AG04450 (cell line): ENCODE measurements at regions not wholly inside any gene's neighbourhood (a gene's known extent, or its start where the extent isn't known, plus 50 kb on each side); places are given as distances from the start of the nearest gene placed in this dataset.

ENCODE experiments used
- CTCF ChIA-PET: fragments of 300-600, 350-600 bp; formaldehyde crosslinking; extraction: SDS; loops from one replicate; lab custom pipeline; 2022; ENCODE audit warnings: antibody characterized with exemption, inconsistent platforms; lab: Charles Lee
- POLR2A ChIA-PET: fragments of 350-600 bp; formaldehyde crosslinking; extraction: SDS; loops from one replicate; lab custom pipeline; 2021; ENCODE audit warnings: antibody characterized with exemption, inconsistent platforms; lab: Yijun Ruan, JAX
- DNase-seq: peaks from one replicate; pipeline ENCODE4 v3.0.0-alpha.2; 2011; ENCODE audit warnings: low read depth, low spot score
- H3K27ac ChIP-seq: one replicate; pipeline ENCODE4 v1.5.1; 2012; ENCODE audit warnings: low read depth, low read length, control low read depth
- H3K27me3 ChIP-seq: one replicate; pipeline ENCODE4 v1.6.0; 2012; ENCODE audit warnings: low read length; ENCODE audit not compliant: control insufficient read depth, insufficient read depth
- H3K4me3 ChIP-seq: 2 replicates; pipeline ENCODE4 v1.5.1; 2011; ENCODE audit warnings: mild to moderate bottlenecking, low read depth, low read length, control low read depth
- H3K9me3 ChIP-seq: 2 replicates; pipeline ENCODE4 v1.5.1; 2012; ENCODE audit warnings: low read length; ENCODE audit not compliant: control insufficient read depth, insufficient read depth
- TF ChIP-seq, protein P1 (sequence below): IDR thresholded peaks from 2 replicates; pipeline ENCODE4 v1.5.1; 2011; ENCODE audit warnings: low read depth, low read length, control low read depth, inconsistent platforms

DNA sequence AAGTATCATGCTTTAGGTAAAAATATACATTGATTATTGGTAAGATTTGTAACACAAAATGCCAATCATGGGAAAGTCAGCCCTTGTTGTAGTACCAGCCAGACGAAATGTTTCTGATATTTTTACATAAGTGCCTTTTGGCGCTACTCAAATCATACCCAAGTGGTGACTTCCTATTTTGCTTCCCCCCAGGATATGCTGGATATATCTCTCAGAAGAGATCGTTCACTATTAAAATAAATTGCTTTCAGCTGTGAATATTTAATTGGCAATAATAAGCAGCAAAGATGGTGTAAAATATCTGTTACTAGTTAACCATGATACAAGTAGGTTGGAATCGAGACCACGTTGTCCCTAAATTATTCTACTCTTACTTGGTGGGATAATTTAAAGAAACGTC, 909.2 kb upstream of the LRRN3 start:
- DNase-seq, result no peak
- TF ChIP-seq, protein P1, sequence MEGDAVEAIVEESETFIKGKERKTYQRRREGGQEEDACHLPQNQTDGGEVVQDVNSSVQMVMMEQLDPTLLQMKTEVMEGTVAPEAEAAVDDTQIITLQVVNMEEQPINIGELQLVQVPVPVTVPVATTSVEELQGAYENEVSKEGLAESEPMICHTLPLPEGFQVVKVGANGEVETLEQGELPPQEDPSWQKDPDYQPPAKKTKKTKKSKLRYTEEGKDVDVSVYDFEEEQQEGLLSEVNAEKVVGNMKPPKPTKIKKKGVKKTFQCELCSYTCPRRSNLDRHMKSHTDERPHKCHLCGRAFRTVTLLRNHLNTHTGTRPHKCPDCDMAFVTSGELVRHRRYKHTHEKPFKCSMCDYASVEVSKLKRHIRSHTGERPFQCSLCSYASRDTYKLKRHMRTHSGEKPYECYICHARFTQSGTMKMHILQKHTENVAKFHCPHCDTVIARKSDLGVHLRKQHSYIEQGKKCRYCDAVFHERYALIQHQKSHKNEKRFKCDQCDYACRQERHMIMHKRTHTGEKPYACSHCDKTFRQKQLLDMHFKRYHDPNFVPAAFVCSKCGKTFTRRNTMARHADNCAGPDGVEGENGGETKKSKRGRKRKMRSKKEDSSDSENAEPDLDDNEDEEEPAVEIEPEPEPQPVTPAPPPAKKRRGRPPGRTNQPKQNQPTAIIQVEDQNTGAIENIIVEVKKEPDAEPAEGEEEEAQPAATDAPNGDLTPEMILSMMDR, result no peak
- Histone ChIP-seq H3K9me3 (no peaks in the 10 kb centered on the region), H3K27ac (no peak overlapping the region), H3K27me3 (no peaks in the 10 kb centered on the region), H3K4me3 (no peak overlapping the region)
- ChIA-PET POLR2A (no interaction called here), CTCF (no interaction called here)

DNA sequence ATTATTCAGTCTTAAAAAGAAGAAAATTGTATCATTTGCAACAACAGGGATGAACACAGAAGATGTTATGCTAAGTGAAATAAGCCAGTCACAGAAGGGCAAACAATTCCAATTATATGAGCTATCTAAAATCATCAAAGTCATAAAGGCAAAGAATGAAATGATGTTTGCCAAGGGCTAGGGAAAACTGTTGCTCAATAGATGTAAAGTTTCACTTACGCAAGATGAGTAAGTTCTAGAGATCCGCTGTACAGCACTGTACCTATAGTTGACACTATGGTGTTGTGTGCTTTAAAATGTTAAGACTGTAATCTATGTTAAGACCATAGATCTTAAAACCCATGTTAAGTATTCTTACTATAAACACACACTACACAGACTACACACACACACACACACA, 904.6 kb upstream of the LRRN3 start:
- POLR2A ChIA-PET, result no interaction called here
- H3K27ac ChIP-seq, result no peak overlapping the region
- DNase-seq, result no peak
- H3K9me3 ChIP-seq, result no peaks in the 10 kb centered on the region
- CTCF ChIA-PET, result no interaction called here
- TF ChIP-seq, protein P1, result no peak
- H3K4me3 ChIP-seq, result no peak overlapping the region
- no peaks in the 10 kb centered on the region for H3K27me3 ChIP-seq

DNA sequence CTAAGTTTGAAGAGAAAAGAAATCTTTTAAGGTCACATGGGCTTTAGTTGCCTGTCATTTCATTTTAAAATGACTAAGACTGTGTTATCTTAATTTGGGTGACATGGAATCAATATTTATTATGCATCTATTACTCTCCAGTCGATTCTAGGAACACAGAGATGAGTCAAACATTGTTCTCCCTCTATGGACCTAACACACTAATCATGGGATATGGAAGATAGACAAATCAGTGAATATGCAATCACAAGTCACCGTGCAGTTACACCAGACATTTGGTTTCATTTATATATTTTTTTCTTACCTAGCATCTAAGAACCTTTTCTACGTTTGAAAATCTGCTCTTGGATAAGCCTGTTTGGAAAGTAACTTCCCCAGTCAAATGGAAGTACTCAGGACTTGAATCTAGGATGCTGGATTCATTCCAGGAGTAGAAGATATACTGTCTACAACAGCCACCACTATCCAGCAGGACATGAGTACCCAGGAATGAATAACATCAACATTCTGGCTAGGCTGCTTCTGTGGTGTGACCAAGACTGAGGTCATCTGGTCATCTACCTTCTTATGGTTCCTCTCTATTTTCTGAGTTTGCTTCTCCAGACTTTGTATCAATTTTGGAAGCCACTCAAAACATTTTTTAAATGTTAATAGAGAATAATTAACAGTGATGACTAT, 902.9 kb upstream of the LRRN3 start:
- CTCF ChIA-PET, result no interaction called here
- no peaks in the 10 kb centered on the region for H3K27me3 ChIP-seq
- DNase-seq, result no peak
- H3K27ac ChIP-seq, result no peak overlapping the region
- POLR2A ChIA-PET, result no interaction called here
- no peaks in the 10 kb centered on the region for H3K9me3 ChIP-seq
- no peak overlapping the region for H3K4me3 ChIP-seq
- TF ChIP-seq, protein P1, result no peak

GRCh38 chr7:110204527-110204926, 886.4 kb upstream of the LRRN3 start:
- Histone ChIP-seq H3K4me3 (no peak overlapping the region), H3K27me3 (no peaks in the 10 kb centered on the region), H3K27ac (no peak overlapping the region), H3K9me3 (no peaks in the 10 kb centered on the region; the same call in 1 of the 2 replicates)
- DNase-seq, result no peak
- ChIA-PET POLR2A (no interaction called here), CTCF (no interaction called here)
- TF ChIP-seq, protein P1, result peak; percentile 35

DNA sequence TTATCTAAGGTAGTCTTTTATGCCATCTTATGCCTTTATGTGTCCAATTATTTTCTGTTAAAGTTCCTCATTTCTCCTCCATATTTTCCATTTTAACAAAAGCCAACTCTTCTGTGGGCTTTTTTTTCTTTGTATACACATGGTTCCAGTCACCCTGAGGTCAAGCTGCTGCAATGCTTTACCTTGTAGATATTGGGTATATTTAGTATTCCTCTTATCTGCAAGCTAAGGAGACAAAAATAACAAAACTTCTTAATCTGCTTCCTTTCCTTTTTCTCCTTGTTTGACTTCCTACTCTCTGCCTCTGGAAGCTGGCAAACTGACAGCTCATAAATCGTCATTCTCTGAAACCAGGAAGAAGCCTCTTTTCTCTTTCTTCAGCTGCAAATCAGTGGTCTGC, 885.0 kb upstream of the LRRN3 start:
- Histone ChIP-seq H3K4me3 (no peak overlapping the region), H3K9me3 (no peaks in the 10 kb centered on the region; the same call in 1 of the 2 replicates), H3K27me3 (no peaks in the 10 kb centered on the region), H3K27ac (no peak overlapping the region)
- CTCF ChIA-PET, result no interaction called here
- no peak for DNase-seq
- TF ChIP-seq, protein P1, result no peak
- POLR2A ChIA-PET, result no interaction called here
